Peyer's patch (tissue), 4 donors: ENCODE measurements at regions not wholly inside any gene's neighbourhood (a gene's known extent, or its start where the extent isn't known, plus 50 kb on each side); places are given as distances from the start of the nearest gene placed in this dataset.

Experiments used
- DNase-seq, 3 donors: peaks; one replicate each; pipeline ENCODE4 v3.0.0-alpha.2; 2017 to 2019
- H3K27ac ChIP-seq, 4 donors: fragments of 200-600 bp; sonication (generic); one replicate each; pipeline ENCODE4 v1.5.1; 2016 to 2019
- H3K27me3 ChIP-seq, 2 donors: fragments of 200-600 bp; sonication (generic); one replicate each; pipeline ENCODE4 v1.5.1; 2019
- H3K36me3 ChIP-seq, 3 donors: fragments of 200-600 bp; sonication (generic); one replicate each; pipeline ENCODE4 v1.5.1; 2016 to 2019
- H3K4me1 ChIP-seq, 4 donors: fragments of 200-600 bp; sonication (generic); one replicate each; pipeline ENCODE4 v1.5.1; 2016 to 2019
- H3K4me3 ChIP-seq, 4 donors: fragments of 200-600 bp; sonication (generic); 1 replicate in 3 of 4; 2 replicates in 1 of 4; pipeline ENCODE4 v1.5.1; 2016 to 2019; ENCODE audit warnings: mild to moderate bottlenecking in 1 of 4
- H3K9me3 ChIP-seq, 4 donors: fragments of 200-600 bp; sonication (generic); one replicate each; pipeline ENCODE4 v1.5.1; 2016 to 2019; ENCODE audit warnings: mild to moderate bottlenecking in 1 of 4
- CTCF ChIP-seq, 6 experiments: fragments of 450-650 bp in 4 of 6; fragments of 200-600 bp in 2 of 6; sonication (generic) in 1 of 6; IDR thresholded peaks; one replicate each; pipeline ENCODE4 v1.5.1; 2017 to 2019; ENCODE audit warnings: antibody characterized with exemption in 6 of 6, mild to moderate bottlenecking in 3 of 6, moderate library complexity in 1 of 6
- POLR2A ChIP-seq, 2 donors: fragments of 450-650 bp; IDR thresholded peaks; one replicate each; pipeline ENCODE4 v1.5.1; 2017; ENCODE audit warnings: antibody characterized with exemption in 2 of 2, mild to moderate bottlenecking in 2 of 2, moderate library complexity in 2 of 2

GRCh38 chr6:170151321-170151771, 139.5 kb downstream of the DLL1 start:
- no peaks in the 10 kb centered on the region for H3K9me3 ChIP-seq
- no peaks in the 10 kb centered on the region for H3K27me3 ChIP-seq
- H3K36me3 ChIP-seq: no peaks in the 10 kb centered on the region
- H3K4me1 ChIP-seq: peaks cover 0 to 16% (median 0%) of the 10 kb centered on the region in 4 donors
- TF ChIP-seq CTCF (IDR thresholded peaks at IDR 0.05) (no peak), POLR2A (IDR thresholded peaks at IDR 0.05) (no peak)
- no peak for DNase-seq
- H3K4me3 ChIP-seq: no peak overlapping the region
- peak overlapping the region in 2 of 4 donors; percentile 26 to 61 for H3K27ac ChIP-seq

- TF ChIP-seq CTCF (IDR thresholded peaks at IDR 0.05) (no peak), POLR2A (IDR thresholded peaks at IDR 0.05) (no peak)
These were observed 140.3 kb downstream of the DLL1 start for GRCh38 chr6:170150590-170150945.

GRCh38 chr6:170149681-170150589, 140.9 kb downstream of the DLL1 start:
- H3K9me3 ChIP-seq: no peaks in the 10 kb centered on the region
- DNase-seq: no peak
- no peak overlapping the region for H3K4me3 ChIP-seq
- H3K27ac ChIP-seq: no peak overlapping the region
- no peaks in the 10 kb centered on the region for H3K36me3 ChIP-seq
- TF ChIP-seq CTCF (IDR thresholded peaks at IDR 0.05) (no peak), POLR2A (IDR thresholded peaks at IDR 0.05) (no peak)
- no peaks in the 10 kb centered on the region for H3K27me3 ChIP-seq
- H3K4me1 ChIP-seq: peaks cover 0 to 16% (median 0%) of the 10 kb centered on the region in 4 donors

More at GRCh38 chr6:170150590-170150945, 140.3 kb downstream of the DLL1 start:
- H3K4me1 ChIP-seq: peaks cover 0 to 16% (median 0%) of the 10 kb centered on the region in 4 donors
- DNase-seq: no peak
- H3K4me3 ChIP-seq: no peak overlapping the region
- no peaks in the 10 kb centered on the region for H3K36me3 ChIP-seq
- H3K27me3 ChIP-seq: no peaks in the 10 kb centered on the region
- H3K27ac ChIP-seq: no peak overlapping the region
- H3K9me3 ChIP-seq: no peaks in the 10 kb centered on the region

GRCh38 chr6:170148709-170149470, 142.0 kb downstream of the DLL1 start:
- no peak overlapping the region for H3K4me3 ChIP-seq

More at GRCh38 chr6:170148709-170149470, 142.0 kb downstream of the DLL1 start:
- Histone ChIP-seq H3K27ac (no peak overlapping the region), H3K27me3 (no peaks in the 10 kb centered on the region), H3K4me1 (peaks cover 0 to 16% (median 0%) of the 10 kb centered on the region in 4 donors), H3K36me3 (no peaks in the 10 kb centered on the region), H3K9me3 (no peaks in the 10 kb centered on the region)
- TF ChIP-seq POLR2A (IDR thresholded peaks at IDR 0.05) (no peak), CTCF (IDR thresholded peaks at IDR 0.05) (no peak)
- no peak for DNase-seq
